ENCODE measurements at regions not wholly inside any gene's neighbourhood (a gene's known extent, or its start where the extent isn't known, plus 50 kb on each side); places are given as distances from the start of the nearest gene placed in this dataset.

GRCh38 chr9:82234160-82234943 lies 245.8 kb downstream of the SPATA31D1 start:
- no peak for DNase-seq

GRCh38 chr9:82242285-82242963 lies 253.9 kb downstream of the SPATA31D1 start:
- no peak for DNase-seq

GRCh38 chr9:82247318-82247717 lies 258.7 kb downstream of the SPATA31D1 start:
- no peak for DNase-seq

GRCh38 chr9:82252116-82252515 lies 263.5 kb downstream of the SPATA31D1 start:
- DNase-seq, result no peak

- DNase-seq, result peak; percentile 64
Observed at GRCh38 chr9:82254646-82255367, 266.2 kb downstream of the SPATA31D1 start.

GRCh38 chr9:82255481-82256176 lies 267.1 kb downstream of the SPATA31D1 start:
- no peak for DNase-seq

- DNase-seq, result no peak
Observed at GRCh38 chr9:82260691-82261090, 272.1 kb downstream of the SPATA31D1 start.

GRCh38 chr9:82263619-82264018 lies 275.0 kb downstream of the SPATA31D1 start:
- DNase-seq, result no peak

GRCh38 chr9:82271106-82271561 lies 282.6 kb downstream of the SPATA31D1 start:
- DNase-seq, result peak; percentile 78

GRCh38 chr9:82273121-82273520 lies 284.5 kb downstream of the SPATA31D1 start:
- peak; percentile 18 for DNase-seq

- DNase-seq, result no peak
Observed at GRCh38 chr9:82275258-82275927, 286.8 kb downstream of the SPATA31D1 start.

- no peak for DNase-seq
Observed at GRCh38 chr9:82281066-82281465, 292.5 kb downstream of the SPATA31D1 start.

GRCh38 chr9:82284758-82285157 lies 296.2 kb downstream of the SPATA31D1 start:
- DNase-seq, result no peak

- no peak for DNase-seq
Observed at GRCh38 chr9:82295181-82295580, 306.6 kb downstream of the SPATA31D1 start.

- no peak for DNase-seq
Observed at GRCh38 chr9:82299870-82300269, 311.3 kb downstream of the SPATA31D1 start.

GRCh38 chr9:82302968-82303655 lies 314.5 kb downstream of the SPATA31D1 start:
- no peak for DNase-seq

- DNase-seq, result no peak
Observed at GRCh38 chr9:82308836-82309235, 320.3 kb downstream of the SPATA31D1 start.

GRCh38 chr9:82313697-82314096 lies 325.1 kb downstream of the SPATA31D1 start:
- DNase-seq, result no peak

- DNase-seq, result peak; percentile 25
Observed at GRCh38 chr9:82320566-82320965, 332.0 kb downstream of the SPATA31D1 start.

- DNase-seq, result no peak
Observed at GRCh38 chr9:82325907-82326306, 337.3 kb downstream of the SPATA31D1 start.

- no peak for DNase-seq
Observed at GRCh38 chr9:82327641-82328040, 339.1 kb downstream of the SPATA31D1 start.
